ENCODE measurements at regions not wholly inside any gene's neighbourhood (a gene's known extent, or its start where the extent isn't known, plus 50 kb on each side); places are given as distances from the start of the nearest gene placed in this dataset.

DNA sequence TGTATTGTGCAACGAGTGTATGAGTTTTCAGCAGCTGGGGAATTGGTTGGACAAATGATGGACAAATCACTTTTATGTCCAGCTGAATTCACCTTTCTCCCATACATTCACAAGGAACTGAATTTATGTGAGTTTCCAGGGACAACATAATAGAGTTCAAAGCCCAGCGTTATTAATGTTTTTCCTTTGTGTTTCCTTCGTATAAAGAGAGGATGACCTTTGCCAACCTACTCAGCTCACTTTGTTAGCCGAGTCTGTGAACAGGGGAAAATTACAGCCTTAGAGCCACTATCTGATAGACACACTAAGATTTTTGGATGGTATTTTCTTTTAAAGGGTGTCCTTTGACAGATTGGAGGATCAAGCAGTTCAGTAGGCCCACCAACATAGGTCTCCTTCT lies 352.5 kb downstream of the KIF4B start:
- no peak for FAIRE-seq
- WGBS (ENCODE audit: missing lambda C conversion rate) = 18% methylated on average over 4 of the region's 4 CpGs
- Histone ChIP-seq H3K4me2 (no peak overlapping the region), H3K9me3 (no peaks in the 10 kb centered on the region), H3K4me1 (no peaks in the 10 kb centered on the region), H3K4me3 (no peak overlapping the region), H3K27ac (no peak overlapping the region)
- TF ChIP-seq ESRRA (IDR thresholded peaks at IDR 0.05; ENCODE audit: borderline replicate concordance, low read length) (no peak), EHMT2 (IDR thresholded peaks at IDR 0.05; ENCODE audit: low read depth) (no peak), POLR2AphosphoS2 (conservative IDR thresholded peaks at IDR 0.05; ENCODE audit: low read length) (no peak), ZC3H11A (IDR thresholded peaks at IDR 0.05) (no peak), EP300 (IDR thresholded peaks at IDR 0.05) (no peak), RARB (CRISPR knock-in tag; IDR thresholded peaks at IDR 0.05) (no peak), EHF (CRISPR knock-in tag; IDR thresholded peaks at IDR 0.05) (no peak)
- TF ChIP-seq, protein P1, sequence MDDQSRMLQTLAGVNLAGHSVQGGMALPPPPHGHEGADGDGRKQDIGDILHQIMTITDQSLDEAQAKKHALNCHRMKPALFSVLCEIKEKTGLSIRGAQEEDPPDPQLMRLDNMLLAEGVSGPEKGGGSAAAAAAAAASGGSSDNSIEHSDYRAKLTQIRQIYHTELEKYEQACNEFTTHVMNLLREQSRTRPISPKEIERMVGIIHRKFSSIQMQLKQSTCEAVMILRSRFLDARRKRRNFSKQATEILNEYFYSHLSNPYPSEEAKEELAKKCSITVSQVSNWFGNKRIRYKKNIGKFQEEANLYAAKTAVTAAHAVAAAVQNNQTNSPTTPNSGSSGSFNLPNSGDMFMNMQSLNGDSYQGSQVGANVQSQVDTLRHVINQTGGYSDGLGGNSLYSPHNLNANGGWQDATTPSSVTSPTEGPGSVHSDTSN (IDR thresholded peaks at IDR 0.05) = no peak
- ChIA-PET POLR2A (no interaction called here), CTCF (no interaction called here)
- no peak for DNase-seq (ENCODE audit: low read depth in 1 of 2, low spot score in 1 of 2)
- ATAC-seq = no peak

- TF ChIP-seq HOXB13 (CRISPR knock-in tag; IDR thresholded peaks at IDR 0.05; ENCODE audit: low read depth) (no peak), ZC3H11A (IDR thresholded peaks at IDR 0.05) (no peak), USF2 (IDR thresholded peaks at IDR 0.05) (no peak), RAD21 (conservative IDR thresholded peaks at IDR 0.05 in 1 of 2, IDR thresholded peaks at IDR 0.05 in 1 of 2) (no peak), HEYL (CRISPR knock-in tag; IDR thresholded peaks at IDR 0.05) (no peak), NFE2L2 (conservative IDR thresholded peaks at IDR 0.05; ENCODE audit: low read length) (no peak), ZFP36 (IDR thresholded peaks at IDR 0.05; ENCODE audit: borderline replicate concordance, partially characterized antibody) (no peak), SMC3 (IDR thresholded peaks at IDR 0.05) (no peak), MAFK (IDR thresholded peaks at IDR 0.05; ENCODE audit: partially characterized antibody) (no peak), KDM5A (IDR thresholded peaks at IDR 0.05) (no peak), CBX8 (IDR thresholded peaks at IDR 0.05) (no peak), JUN (IDR thresholded peaks at IDR 0.05) (no peak), CHD2 (IDR thresholded peaks at IDR 0.05; ENCODE audit: low read length, partially characterized antibody) (no peak), PHF8 (IDR thresholded peaks at IDR 0.05; ENCODE audit: borderline replicate concordance, low read depth) (no peak)
- TF ChIP-seq, protein P1 (IDR thresholded peaks at IDR 0.05) = no peak
- no peaks in the 10 kb centered on the region for H3K4me1 ChIP-seq
- POLR2A ChIA-PET = no interaction called here
- H3K4me2 ChIP-seq = no peak overlapping the region
- WGBS (ENCODE audit: missing lambda C conversion rate) = 23% methylated on average over 4 of the region's 4 CpGs
- H3K9me3 ChIP-seq = no peaks in the 10 kb centered on the region
- CTCF ChIA-PET = no interaction called here
- no peak overlapping the region for H3K27ac ChIP-seq
- ATAC-seq (no peak), DNase-seq (ENCODE audit: low read depth in 1 of 2, low spot score in 1 of 2) (no peak), FAIRE-seq (no peak)
- H3K4me3 ChIP-seq = no peak overlapping the region
Observed at GRCh38 chr5:155367841-155368240, 354.3 kb downstream of the KIF4B start.

DNA sequence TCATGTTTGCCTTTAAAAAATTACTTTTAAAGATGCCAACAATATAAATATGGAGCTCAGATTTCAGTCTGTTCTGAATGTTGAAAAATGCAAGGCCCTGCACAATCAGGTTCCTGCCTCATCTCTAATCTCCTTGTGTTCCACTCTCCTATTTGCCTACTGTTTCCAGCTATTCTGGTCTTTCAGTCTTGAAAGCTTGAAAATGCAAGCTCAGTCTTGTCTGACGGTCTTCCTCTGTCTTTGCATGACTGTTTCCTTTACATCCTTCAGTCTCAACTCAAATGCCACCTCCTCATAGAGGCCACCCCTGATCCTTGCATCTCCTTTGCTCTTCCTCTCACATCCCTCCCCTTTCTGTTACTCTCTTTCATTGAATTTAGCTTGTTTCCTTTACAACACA lies 354.9 kb downstream of the KIF4B start:
- no peak for FAIRE-seq
- WGBS (ENCODE audit: missing lambda C conversion rate) = 27% methylated on average over 1 of the region's 1 CpG
- ATAC-seq = no peak
- Histone ChIP-seq H3K4me1 (no peaks in the 10 kb centered on the region), H3K9me3 (no peaks in the 10 kb centered on the region), H3K27ac (no peak overlapping the region), H3K4me2 (no peak overlapping the region), H3K4me3 (no peak overlapping the region)
- TF ChIP-seq CBX2 (IDR thresholded peaks at IDR 0.05; ENCODE audit: borderline replicate concordance, low read depth) = no peak
- TF ChIP-seq CBX8 (IDR thresholded peaks at IDR 0.05) = no peak
- TF ChIP-seq MAZ (IDR thresholded peaks at IDR 0.05; ENCODE audit: borderline replicate concordance, low read depth, low read length) = no peak
- TF ChIP-seq FOXS1 (CRISPR knock-in tag; IDR thresholded peaks at IDR 0.05) = no peak
- no peak for TF ChIP-seq CTCF (IDR thresholded peaks at IDR 0.05)
- TF ChIP-seq FOSB (CRISPR knock-in tag; IDR thresholded peaks at IDR 0.05) = no peak
- ChIA-PET CTCF (no interaction called here), POLR2A (no interaction called here)
- no peak for DNase-seq (ENCODE audit: low read depth in 1 of 2, low spot score in 1 of 2)

Data from A549 (cell line).